Neural progenitor cell (in vitro differentiated cells): ENCODE measurements at regions not wholly inside any gene's neighbourhood (a gene's known extent, or its start where the extent isn't known, plus 50 kb on each side); places are given as distances from the start of the nearest gene placed in this dataset.
A peak's percentile ranks its signal among the peaks of the same experiment; 100 is the strongest.

Experiments
- DNase-seq: peaks from one replicate; pipeline ENCODE4 v3.0.0-alpha.2; 2016; ENCODE audit warnings: low spot score
- H2AFZ ChIP-seq: fragments of 200-600 bp; sonication (generic); replicated peaks from 2 replicates; pipeline ENCODE4 v1.6.1; 2016; ENCODE audit warnings: antibody characterized with exemption
- H3F3A ChIP-seq: fragments of 200-600 bp; sonication (generic); 2 replicates; pipeline ENCODE4 v1.6.1; 2016; ENCODE audit warnings: antibody characterized with exemption, low read depth
- H3K27ac ChIP-seq: fragments of 200-600 bp; sonication (generic); 2 replicates; pipeline ENCODE4 v1.5.1; 2016; ENCODE audit warnings: mild to moderate bottlenecking
- H3K27me3 ChIP-seq: fragments of 200-600 bp; sonication (generic); 2 replicates; pipeline ENCODE4 v1.6.1; 2016; ENCODE audit warnings: mild to moderate bottlenecking, moderate library complexity
- H3K36me3 ChIP-seq: fragments of 200-600 bp; sonication (generic); 2 replicates; pipeline ENCODE4 v1.5.1; 2016
- H3K4me1 ChIP-seq: fragments of 200-600 bp; sonication (generic); 2 replicates; pipeline ENCODE4 v1.6.1; 2016; ENCODE audit warnings: mixed run types
- H3K4me2 ChIP-seq: fragments of 200-600 bp; sonication (generic); 2 replicates; pipeline ENCODE4 v1.6.1; 2016
- H3K4me3 ChIP-seq: fragments of 200-600 bp; sonication (generic); 2 replicates; pipeline ENCODE4 v1.5.1; 2016
- H3K79me2 ChIP-seq: fragments of 200-600 bp; sonication (generic); 2 replicates; pipeline ENCODE4 v1.6.1; 2016; ENCODE audit warnings: low read depth
- H3K9ac ChIP-seq: fragments of 200-600 bp; sonication (generic); 2 replicates; pipeline ENCODE4 v1.6.1; 2016
- H3K9me3 ChIP-seq: fragments of 200-600 bp; sonication (generic); 2 replicates; pipeline ENCODE4 v1.5.1; 2016; ENCODE audit warnings: low read depth
- H4K20me1 ChIP-seq: fragments of 200-600 bp; sonication (generic); 2 replicates; pipeline ENCODE4 v1.6.1; 2016; ENCODE audit warnings: low read depth
- H3K27ac Mint-ChIP-seq: 3 replicates; pipeline ENCODE4 v1.8.0; 2021; ENCODE audit warnings: mixed read lengths
- H3K27me3 Mint-ChIP-seq: 2 replicates; pipeline ENCODE4 v1.8.0; 2022; ENCODE audit warnings: low read depth, mild to moderate bottlenecking, inconsistent platforms, moderate library complexity, mixed read lengths; ENCODE audit not compliant: insufficient read depth
- H3K36me3 Mint-ChIP-seq: 3 replicates; pipeline ENCODE4 v1.8.0; 2021; ENCODE audit warnings: mixed read lengths
- H3K4me1 Mint-ChIP-seq: 3 replicates; pipeline ENCODE4 v1.8.0; 2021; ENCODE audit warnings: mixed read lengths
- H3K4me3 Mint-ChIP-seq: 3 replicates; pipeline ENCODE4 v1.8.0; 2021; ENCODE audit warnings: mild to moderate bottlenecking, moderate library complexity, mixed read lengths
- H3K9me3 Mint-ChIP-seq: 3 replicates; pipeline ENCODE4 v1.8.0; 2020; ENCODE audit warnings: mixed read lengths
- EZH2 ChIP-seq: fragments of 200-600 bp; sonication (generic); IDR thresholded peaks from 2 replicates; pipeline ENCODE4 v1.6.1; 2017; ENCODE audit warnings: antibody characterized with exemption, mild to moderate bottlenecking, moderate library complexity
- EZH2phosphoT487 ChIP-seq: fragments of 200-600 bp; sonication (generic); IDR thresholded peaks from 2 replicates; pipeline ENCODE4 v1.6.1; 2017; ENCODE audit warnings: antibody characterized with exemption
- TF ChIP-seq, protein P1 (sequence below): fragments of 200-600 bp; sonication (generic); IDR thresholded peaks from 2 replicates; pipeline ENCODE4 v1.5.1; 2017; ENCODE audit warnings: antibody characterized with exemption, mild to moderate bottlenecking

DNA sequence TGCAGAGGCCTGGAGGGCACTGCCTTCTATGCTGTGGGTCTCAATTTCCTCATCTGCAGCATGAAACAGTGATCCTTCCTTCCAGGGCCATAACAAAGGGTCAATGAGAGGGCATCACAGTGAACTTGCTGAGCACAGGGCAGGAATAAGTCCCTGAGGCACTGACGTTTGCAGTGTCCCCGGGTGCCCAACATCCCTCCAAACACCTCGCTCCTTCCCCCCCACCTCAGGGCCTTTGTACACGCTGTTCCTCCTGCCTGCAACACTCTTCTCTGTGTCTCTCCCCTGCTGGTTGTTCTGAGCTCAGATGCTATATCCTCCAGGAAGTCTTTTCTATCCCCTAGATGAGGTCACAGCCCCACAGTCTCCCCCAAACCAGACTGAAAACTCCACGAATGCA is 59.7 kb upstream of the TCF20 start:
- Histone ChIP-seq H3K27me3 (no peaks in the 10 kb centered on the region), H4K20me1 (peaks cover 86% of the 10 kb centered on the region), H2AFZ (no peak overlapping the region), H3K36me3 (no peaks in the 10 kb centered on the region), H3K4me3 (no peak overlapping the region), H3K4me1 (peaks cover 2% of the 10 kb centered on the region), H3K27ac (no peak overlapping the region), H3K79me2 (no peaks in the 10 kb centered on the region), H3K9ac (no peak overlapping the region), H3K9me3 (no peaks in the 10 kb centered on the region), H3F3A (no peaks in the 10 kb centered on the region), H3K4me2 (no peak overlapping the region)
- H3K27me3 Mint-ChIP-seq: peaks cover 13% of the 10 kb centered on the region
- H3K27ac Mint-ChIP-seq: no peak overlapping the region
- TF ChIP-seq EZH2: no peak
- no peak for TF ChIP-seq EZH2phosphoT487
- TF ChIP-seq, protein P1, sequence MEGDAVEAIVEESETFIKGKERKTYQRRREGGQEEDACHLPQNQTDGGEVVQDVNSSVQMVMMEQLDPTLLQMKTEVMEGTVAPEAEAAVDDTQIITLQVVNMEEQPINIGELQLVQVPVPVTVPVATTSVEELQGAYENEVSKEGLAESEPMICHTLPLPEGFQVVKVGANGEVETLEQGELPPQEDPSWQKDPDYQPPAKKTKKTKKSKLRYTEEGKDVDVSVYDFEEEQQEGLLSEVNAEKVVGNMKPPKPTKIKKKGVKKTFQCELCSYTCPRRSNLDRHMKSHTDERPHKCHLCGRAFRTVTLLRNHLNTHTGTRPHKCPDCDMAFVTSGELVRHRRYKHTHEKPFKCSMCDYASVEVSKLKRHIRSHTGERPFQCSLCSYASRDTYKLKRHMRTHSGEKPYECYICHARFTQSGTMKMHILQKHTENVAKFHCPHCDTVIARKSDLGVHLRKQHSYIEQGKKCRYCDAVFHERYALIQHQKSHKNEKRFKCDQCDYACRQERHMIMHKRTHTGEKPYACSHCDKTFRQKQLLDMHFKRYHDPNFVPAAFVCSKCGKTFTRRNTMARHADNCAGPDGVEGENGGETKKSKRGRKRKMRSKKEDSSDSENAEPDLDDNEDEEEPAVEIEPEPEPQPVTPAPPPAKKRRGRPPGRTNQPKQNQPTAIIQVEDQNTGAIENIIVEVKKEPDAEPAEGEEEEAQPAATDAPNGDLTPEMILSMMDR: no peak
- H3K36me3 Mint-ChIP-seq: no peaks in the 10 kb centered on the region
- H3K9me3 Mint-ChIP-seq: no peaks in the 10 kb centered on the region
- no peak for DNase-seq
- H3K4me3 Mint-ChIP-seq: no peak overlapping the region
- H3K4me1 Mint-ChIP-seq: peaks cover 37% of the 10 kb centered on the region

DNA sequence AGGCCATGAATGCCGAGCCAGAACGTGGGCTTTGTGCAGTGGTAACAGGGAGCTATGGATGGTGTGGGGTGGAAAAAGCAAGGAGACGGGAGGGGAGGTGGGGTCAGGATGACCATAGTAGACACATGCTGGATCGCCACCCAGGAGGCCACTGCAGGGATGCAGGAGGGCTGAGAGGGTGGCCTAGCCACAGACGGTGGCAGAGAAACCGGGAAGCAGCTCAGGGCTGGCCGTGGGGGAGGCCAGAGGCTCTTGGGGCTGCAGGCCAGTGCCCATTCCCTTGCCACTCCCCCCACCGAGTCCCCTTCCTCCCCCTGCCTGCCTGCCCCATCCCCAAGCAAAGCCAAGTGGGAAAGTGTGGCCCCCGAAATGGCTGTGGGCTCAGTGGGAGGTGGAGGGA is 59.1 kb upstream of the TCF20 start:
- Histone ChIP-seq H3K4me1 (peaks cover 8% of the 10 kb centered on the region), H3K27me3 (no peaks in the 10 kb centered on the region), H3K27ac (no peak overlapping the region), H3F3A (no peaks in the 10 kb centered on the region), H4K20me1 (peaks cover 82% of the 10 kb centered on the region), H3K4me2 (no peak overlapping the region), H3K9me3 (no peaks in the 10 kb centered on the region), H3K4me3 (no peak overlapping the region), H2AFZ (no peak overlapping the region), H3K36me3 (no peaks in the 10 kb centered on the region), H3K79me2 (no peaks in the 10 kb centered on the region), H3K9ac (no peak overlapping the region)
- Mint-ChIP-seq H3K9me3 (no peaks in the 10 kb centered on the region), H3K27me3 (peaks cover 13% of the 10 kb centered on the region), H3K4me1 (peaks cover 39% of the 10 kb centered on the region), H3K4me3 (peak overlapping the region; percentile 12), H3K27ac (no peak overlapping the region), H3K36me3 (peaks cover 1% of the 10 kb centered on the region)
- TF ChIP-seq EZH2 (no peak), EZH2phosphoT487 (no peak)
- TF ChIP-seq, protein P1: no peak
- DNase-seq: no peak

DNA sequence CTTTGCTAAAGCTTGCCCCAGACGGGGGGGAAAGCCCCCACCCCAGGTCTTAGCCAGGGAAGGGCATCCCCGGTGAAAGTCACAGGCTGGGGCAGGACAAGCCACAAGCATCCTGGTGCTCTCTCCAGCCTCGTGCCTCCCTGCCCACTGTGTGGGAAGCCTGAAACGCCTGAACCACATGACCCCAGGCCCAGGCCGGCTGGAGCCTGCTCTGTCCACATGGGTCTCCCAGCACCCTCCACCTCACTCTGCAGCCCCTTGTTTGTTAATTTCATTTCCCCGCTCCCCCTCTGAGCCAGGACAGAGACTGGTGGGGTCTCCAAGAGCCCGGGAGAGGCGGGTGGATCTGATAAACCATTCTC is 58.3 kb upstream of the TCF20 start:
- Histone ChIP-seq H3K4me2 (no peak overlapping the region), H3K4me1 (peaks cover 8% of the 10 kb centered on the region), H3K4me3 (no peak overlapping the region), H3F3A (no peaks in the 10 kb centered on the region), H3K9me3 (no peaks in the 10 kb centered on the region), H3K27me3 (no peaks in the 10 kb centered on the region), H3K79me2 (no peaks in the 10 kb centered on the region), H4K20me1 (peaks cover 76% of the 10 kb centered on the region), H3K9ac (no peak overlapping the region), H2AFZ (no peak overlapping the region), H3K27ac (no peak overlapping the region), H3K36me3 (no peaks in the 10 kb centered on the region)
- no peak for TF ChIP-seq EZH2
- no peak for TF ChIP-seq EZH2phosphoT487
- TF ChIP-seq, protein P1: no peak
- Mint-ChIP-seq H3K36me3 (peaks cover 1% of the 10 kb centered on the region), H3K27ac (peak overlapping the region; percentile 29), H3K4me1 (peaks cover 42% of the 10 kb centered on the region), H3K4me3 (no peak overlapping the region), H3K9me3 (no peaks in the 10 kb centered on the region), H3K27me3 (peaks cover 11% of the 10 kb centered on the region)
- DNase-seq: no peak
